DND-41 (cell line): ENCODE measurements at regions not wholly inside any gene's neighbourhood (a gene's known extent, or its start where the extent isn't known, plus 50 kb on each side); places are given as distances from the start of the nearest gene placed in this dataset.
"Not testable (repeated sequence)": the region's sequence is repeated elsewhere in the genome, so short reads cannot be mapped to it uniquely, and the experiment has no call there.

ENCODE experiments used
- ATAC-seq: fragments of 200-7000 bp; cut with Tn5 transposase; 3 replicates; pipeline ENCODE4 v1.9.1; 2021; ENCODE audit warnings: low read depth; ENCODE audit not compliant: insufficient read depth
- DNase-seq: peaks from one replicate; pipeline ENCODE4 v3.0.0-alpha.2; 2020
- H2AFZ ChIP-seq: 2 replicates; pipeline ENCODE4 v1.6.0; 2012; ENCODE audit warnings: low read depth, low read length
- H3K27ac ChIP-seq: 2 replicates; pipeline ENCODE4 v1.5.1; 2012; ENCODE audit warnings: low read length, inconsistent platforms
- H3K27me3 ChIP-seq: fragments of 200-600 bp; sonication (generic); 2 replicates; pipeline ENCODE4 v1.6.0; 2012; ENCODE audit warnings: low read length, mild to moderate bottlenecking, inconsistent platforms; ENCODE audit not compliant: insufficient read depth, poor library complexity
- H3K36me3 ChIP-seq: 2 replicates; pipeline ENCODE4 v1.5.1; 2012; ENCODE audit warnings: low read length, inconsistent platforms; ENCODE audit not compliant: insufficient read depth
- H3K4me1 ChIP-seq: 2 replicates; pipeline ENCODE4 v1.5.1; 2012; ENCODE audit warnings: mild to moderate bottlenecking, low read length; ENCODE audit not compliant: insufficient read depth
- H3K4me2 ChIP-seq: 2 replicates; pipeline ENCODE4 v1.6.0; 2012; ENCODE audit warnings: mild to moderate bottlenecking, moderate library complexity, low read length, inconsistent platforms; ENCODE audit not compliant: insufficient read depth
- H3K4me3 ChIP-seq, 2 experiments: fragments of 200-600 bp in 1 of 2; shearing (Covaris generic) in 1 of 2; 2 replicates each; pipeline ENCODE4 v1.5.1; 2012 to 2016; ENCODE audit warnings: inconsistent platforms in 2 of 2, low read length in 2 of 2, mild to moderate bottlenecking in 2 of 2, low read depth in 1 of 2, moderate library complexity in 1 of 2
- H3K79me2 ChIP-seq: 2 replicates; pipeline ENCODE4 v1.6.0; 2012; ENCODE audit warnings: low read length, inconsistent platforms; ENCODE audit not compliant: insufficient read depth
- H3K9ac ChIP-seq: 2 replicates; pipeline ENCODE4 v1.6.0; 2012; ENCODE audit warnings: low read depth, mild to moderate bottlenecking, inconsistent platforms, low read length, moderate library complexity
- H3K9me3 ChIP-seq: 2 replicates; pipeline ENCODE4 v1.5.1; 2012; ENCODE audit warnings: low read length, moderate library complexity, mild to moderate bottlenecking, inconsistent platforms; ENCODE audit not compliant: insufficient read depth, severe bottlenecking
- H4K20me1 ChIP-seq: 2 replicates; pipeline ENCODE4 v1.6.0; 2012; ENCODE audit warnings: low read length; ENCODE audit not compliant: insufficient read depth
- EZH2 ChIP-seq: IDR thresholded peaks from 3 replicates; pipeline ENCODE4 v1.6.1; 2012; ENCODE audit warnings: borderline replicate concordance, low read depth, mild to moderate bottlenecking, moderate library complexity, low read length, inconsistent platforms; ENCODE audit not compliant: severe bottlenecking
- TF ChIP-seq, protein P1 (sequence below): IDR thresholded peaks from 2 replicates; pipeline ENCODE4 v1.5.1; 2012; ENCODE audit warnings: borderline replicate concordance, low read length, moderate library complexity, mild to moderate bottlenecking; ENCODE audit not compliant: poor library complexity, severe bottlenecking; ENCODE audit errors: extremely low read depth

DNA sequence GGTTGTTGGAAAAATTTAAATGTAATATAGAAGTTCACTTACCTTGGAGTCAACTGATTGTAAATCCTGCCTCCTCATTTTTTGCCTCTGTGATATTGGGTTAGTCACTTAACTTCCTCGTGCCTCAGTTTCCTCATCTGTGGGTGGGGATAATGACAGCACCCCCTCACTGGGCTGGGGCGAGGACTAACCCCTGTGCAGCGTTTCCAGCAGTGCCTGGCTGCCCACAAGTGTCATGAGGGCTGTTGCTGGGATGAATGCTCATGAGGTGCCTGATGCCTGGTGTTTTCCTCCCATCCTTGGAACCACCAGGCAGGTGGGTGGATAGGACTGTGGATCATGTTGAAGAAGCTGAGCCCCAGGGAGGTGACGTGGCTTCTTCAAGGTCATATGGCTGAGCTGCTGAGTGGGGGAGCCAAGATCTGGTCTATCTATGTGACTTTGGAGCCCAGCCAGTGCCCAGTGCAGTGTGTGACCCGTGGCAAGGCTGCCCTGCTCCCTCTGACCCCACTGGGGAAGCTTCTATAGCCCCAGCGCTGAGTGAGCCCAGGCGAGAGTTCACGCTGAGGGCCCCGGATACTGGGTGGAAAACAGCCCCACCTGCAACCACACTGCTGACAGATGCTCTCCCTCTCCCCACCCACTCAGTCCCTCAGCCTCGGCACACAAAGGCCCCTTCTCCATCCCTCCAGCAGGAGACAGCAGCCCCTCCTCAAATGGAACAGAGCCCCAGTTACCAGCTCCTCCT is 446.0 kb downstream of the PTPRU start:
- no peaks in the 10 kb centered on the region for H3K79me2 ChIP-seq
- peaks cover under 1% of the 10 kb centered on the region for H3K27me3 ChIP-seq
- no peaks in the 10 kb centered on the region for H3K9me3 ChIP-seq
- no peaks in the 10 kb centered on the region for H3K36me3 ChIP-seq
- no peak overlapping the region for H2AFZ ChIP-seq
- DNase-seq = no peak
- H3K9ac ChIP-seq = no peak overlapping the region
- H3K4me2 ChIP-seq = no peak overlapping the region
- TF ChIP-seq, protein P1, sequence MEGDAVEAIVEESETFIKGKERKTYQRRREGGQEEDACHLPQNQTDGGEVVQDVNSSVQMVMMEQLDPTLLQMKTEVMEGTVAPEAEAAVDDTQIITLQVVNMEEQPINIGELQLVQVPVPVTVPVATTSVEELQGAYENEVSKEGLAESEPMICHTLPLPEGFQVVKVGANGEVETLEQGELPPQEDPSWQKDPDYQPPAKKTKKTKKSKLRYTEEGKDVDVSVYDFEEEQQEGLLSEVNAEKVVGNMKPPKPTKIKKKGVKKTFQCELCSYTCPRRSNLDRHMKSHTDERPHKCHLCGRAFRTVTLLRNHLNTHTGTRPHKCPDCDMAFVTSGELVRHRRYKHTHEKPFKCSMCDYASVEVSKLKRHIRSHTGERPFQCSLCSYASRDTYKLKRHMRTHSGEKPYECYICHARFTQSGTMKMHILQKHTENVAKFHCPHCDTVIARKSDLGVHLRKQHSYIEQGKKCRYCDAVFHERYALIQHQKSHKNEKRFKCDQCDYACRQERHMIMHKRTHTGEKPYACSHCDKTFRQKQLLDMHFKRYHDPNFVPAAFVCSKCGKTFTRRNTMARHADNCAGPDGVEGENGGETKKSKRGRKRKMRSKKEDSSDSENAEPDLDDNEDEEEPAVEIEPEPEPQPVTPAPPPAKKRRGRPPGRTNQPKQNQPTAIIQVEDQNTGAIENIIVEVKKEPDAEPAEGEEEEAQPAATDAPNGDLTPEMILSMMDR = no peak
- TF ChIP-seq EZH2 = no peak
- no peaks in the 10 kb centered on the region for H3K4me1 ChIP-seq
- no peak overlapping the region for H3K4me3 ChIP-seq
- ATAC-seq = no peak
- no peaks in the 10 kb centered on the region for H4K20me1 ChIP-seq
- H3K27ac ChIP-seq = no peak overlapping the region

DNA sequence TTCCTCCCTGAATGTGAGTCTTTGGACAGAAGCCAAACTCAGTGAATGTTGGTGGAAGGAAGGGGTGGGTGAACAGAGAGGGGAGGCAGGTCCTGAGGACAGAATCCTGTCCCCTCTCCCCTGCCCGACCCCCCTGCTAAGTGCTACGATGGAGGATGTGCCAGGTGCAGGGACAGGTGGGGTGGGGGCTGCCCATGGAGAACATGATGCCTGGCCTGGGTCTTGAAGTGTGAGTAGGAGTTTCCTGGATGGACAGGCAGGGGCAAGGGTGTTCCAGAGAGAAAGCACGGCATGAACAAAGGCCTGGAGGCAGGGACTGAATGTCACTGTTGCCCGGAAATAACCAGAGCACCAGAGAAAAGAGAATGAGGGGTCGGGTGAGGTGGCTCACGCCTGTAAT is 445.1 kb downstream of the PTPRU start:
- not testable (repeated sequence) for H3K27me3 ChIP-seq, H2AFZ ChIP-seq, H3K4me2 ChIP-seq, ATAC-seq, H3K4me3 ChIP-seq, H3K4me1 ChIP-seq, H3K9me3 ChIP-seq, H3K79me2 ChIP-seq, H3K27ac ChIP-seq, DNase-seq, H4K20me1 ChIP-seq, H3K36me3 ChIP-seq, H3K9ac ChIP-seq

- Histone ChIP-seq H3K9me3 (no peaks in the 10 kb centered on the region), H3K4me2 (no peak overlapping the region), H2AFZ (no peak overlapping the region), H3K36me3 (no peaks in the 10 kb centered on the region), H3K9ac (no peak overlapping the region), H3K27ac (no peak overlapping the region), H3K4me3 (no peak overlapping the region), H4K20me1 (no peaks in the 10 kb centered on the region), H3K27me3 (no peaks in the 10 kb centered on the region), H3K79me2 (no peaks in the 10 kb centered on the region), H3K4me1 (no peaks in the 10 kb centered on the region)
- ATAC-seq (no peak), DNase-seq (no peak)
- no peak for TF ChIP-seq EZH2
- TF ChIP-seq, protein P1 = no peak
These were observed 443.7 kb downstream of the PTPRU start for GRCh38 chr1:29679828-29680558.

GRCh38 chr1:29679316-29679715 is 443.0 kb downstream of the PTPRU start:
- Histone ChIP-seq H4K20me1 (no peaks in the 10 kb centered on the region), H3K36me3 (no peaks in the 10 kb centered on the region), H3K27ac (no peak overlapping the region), H2AFZ (no peak overlapping the region), H3K4me2 (no peak overlapping the region), H3K4me1 (no peaks in the 10 kb centered on the region), H3K9me3 (no peaks in the 10 kb centered on the region), H3K9ac (no peak overlapping the region), H3K27me3 (no peaks in the 10 kb centered on the region), H3K79me2 (no peaks in the 10 kb centered on the region), H3K4me3 (no peak overlapping the region)
- TF ChIP-seq, protein P1 = no peak
- no peak for TF ChIP-seq EZH2
- DNase-seq (no peak), ATAC-seq (no peak)
